RWPE2 (cell line): ENCODE measurements at regions not wholly inside any gene's neighbourhood (a gene's known extent, or its start where the extent isn't known, plus 50 kb on each side); places are given as distances from the start of the nearest gene placed in this dataset.

ENCODE experiments used
- ATAC-seq: fragments of 200-7000 bp; cut with Tn5 transposase; 3 replicates; pipeline ENCODE4 v1.9.1; 2021; ENCODE audit warnings: low read depth
- DNase-seq: peaks from one replicate; pipeline ENCODE4 v3.0.0-alpha.2; 2020; ENCODE audit warnings: low spot score
- H3K27ac ChIP-seq: fragments of 450-650 bp; 2 replicates; pipeline ENCODE4 v1.5.1; 2017; ENCODE audit warnings: mild to moderate bottlenecking; ENCODE audit not compliant: poor library complexity, severe bottlenecking
- H3K27me3 ChIP-seq: fragments of 250-450 bp; sonication (Bioruptor Pico); 2 replicates; pipeline ENCODE4 v1.5.1; 2021; ENCODE audit warnings: mild to moderate bottlenecking, moderate library complexity; ENCODE audit not compliant: insufficient read depth, poor library complexity, severe bottlenecking
- H3K36me3 ChIP-seq: fragments of 250-450 bp; sonication (Bioruptor Pico); 2 replicates; pipeline ENCODE4 v1.5.1; 2020; ENCODE audit warnings: low read depth, mild to moderate bottlenecking, moderate library complexity
- H3K4me1 ChIP-seq: fragments of 250-450 bp; sonication (Bioruptor Pico); 2 replicates; pipeline ENCODE4 v1.5.1; 2021; ENCODE audit warnings: mild to moderate bottlenecking, moderate library complexity; ENCODE audit not compliant: insufficient read depth, poor library complexity, severe bottlenecking
- H3K4me3 ChIP-seq: fragments of 250-450 bp; sonication (Bioruptor Pico); 2 replicates; pipeline ENCODE4 v1.5.1; 2021; ENCODE audit warnings: mild to moderate bottlenecking, moderate library complexity; ENCODE audit not compliant: severe bottlenecking
- H3K9me3 ChIP-seq: fragments of 250-450 bp; sonication (Bioruptor Pico); 2 replicates; pipeline ENCODE4 v1.5.1; 2021; ENCODE audit warnings: mild to moderate bottlenecking, moderate library complexity; ENCODE audit not compliant: severe bottlenecking
- CTCF ChIP-seq: fragments of 450-650 bp; IDR thresholded peaks from one replicate; pipeline ENCODE4 v1.5.1; 2017; ENCODE audit warnings: mild to moderate bottlenecking, moderate library complexity; ENCODE audit not compliant: poor library complexity, severe bottlenecking

- Histone ChIP-seq H3K36me3 (no peaks in the 10 kb centered on the region), H3K9me3 (no peaks in the 10 kb centered on the region), H3K27ac (no peak overlapping the region), H3K4me1 (no peaks in the 10 kb centered on the region), H3K4me3 (no peak overlapping the region), H3K27me3 (no peaks in the 10 kb centered on the region)
- DNase-seq (no peak), ATAC-seq (no peak)
- TF ChIP-seq CTCF, result no peak
Observed at GRCh38 chr3:105051111-105051510, 315.6 kb upstream of the ALCAM start.

GRCh38 chr3:105051972-105052371 lies 314.7 kb upstream of the ALCAM start:
- DNase-seq (no peak), ATAC-seq (no peak)
- no peak for TF ChIP-seq CTCF
- no peaks in the 10 kb centered on the region for H3K4me1 ChIP-seq
- no peak overlapping the region for H3K4me3 ChIP-seq
- no peak overlapping the region for H3K27ac ChIP-seq
- H3K9me3 ChIP-seq, result no peaks in the 10 kb centered on the region
- no peaks in the 10 kb centered on the region for H3K27me3 ChIP-seq
- H3K36me3 ChIP-seq, result no peaks in the 10 kb centered on the region

- no peak for TF ChIP-seq CTCF
- H3K4me1 ChIP-seq, result peaks cover 6% of the 10 kb centered on the region
- H3K27me3 ChIP-seq, result no peaks in the 10 kb centered on the region
- H3K4me3 ChIP-seq, result no peak overlapping the region
- ATAC-seq (no peak), DNase-seq (no peak)
- no peaks in the 10 kb centered on the region for H3K9me3 ChIP-seq
- no peak overlapping the region for H3K27ac ChIP-seq
- no peaks in the 10 kb centered on the region for H3K36me3 ChIP-seq
Observed at GRCh38 chr3:105062853-105063252, 303.9 kb upstream of the ALCAM start.

- no peak overlapping the region for H3K4me3 ChIP-seq
- ATAC-seq, result no peak
- TF ChIP-seq CTCF, result no peak
- H3K27me3 ChIP-seq, result no peaks in the 10 kb centered on the region
- no peaks in the 10 kb centered on the region for H3K9me3 ChIP-seq
- no peak for DNase-seq
- H3K36me3 ChIP-seq, result no peaks in the 10 kb centered on the region
- H3K27ac ChIP-seq, result no peak overlapping the region
- peaks cover 6% of the 10 kb centered on the region for H3K4me1 ChIP-seq
Observed at GRCh38 chr3:105065895-105066839, 300.5 kb upstream of the ALCAM start.

GRCh38 chr3:105067361-105067760 lies 299.3 kb upstream of the ALCAM start:
- H3K9me3 ChIP-seq, result no peaks in the 10 kb centered on the region
- H3K4me3 ChIP-seq, result no peak overlapping the region
- ATAC-seq (no peak), DNase-seq (no peak)
- H3K27me3 ChIP-seq, result no peaks in the 10 kb centered on the region
- peaks cover 6% of the 10 kb centered on the region for H3K4me1 ChIP-seq
- no peak overlapping the region for H3K27ac ChIP-seq
- no peak for TF ChIP-seq CTCF
- no peaks in the 10 kb centered on the region for H3K36me3 ChIP-seq
